ENCODE measurements at regions not wholly inside any gene's neighbourhood (a gene's known extent, or its start where the extent isn't known, plus 50 kb on each side); places are given as distances from the start of the nearest gene placed in this dataset.
A peak's percentile ranks its signal among the peaks of the same experiment; 100 is the strongest.
"Not testable (repeated sequence)": the region's sequence is repeated elsewhere in the genome, so short reads cannot be mapped to it uniquely, and the experiment has no call there.

GRCh38 chr7:83824214-83824613 is 175.3 kb upstream of the SEMA3E start:
- DNase-seq (ENCODE audit: low spot score): no peak

GRCh38 chr7:83821866-83822265 is 172.9 kb upstream of the SEMA3E start:
- no peak for DNase-seq (ENCODE audit: low spot score)

GRCh38 chr7:83820641-83821040 is 171.7 kb upstream of the SEMA3E start:
- DNase-seq (ENCODE audit: low spot score): no peak

GRCh38 chr7:83819911-83820310 is 171.0 kb upstream of the SEMA3E start:
- DNase-seq (ENCODE audit: low spot score): no peak

- no peak for DNase-seq (ENCODE audit: low spot score)
Measured at GRCh38 chr7:83814480-83814879, 165.5 kb upstream of the SEMA3E start.

- not testable (repeated sequence) for DNase-seq (ENCODE audit: low spot score)
Measured at GRCh38 chr7:83812563-83812962, 163.6 kb upstream of the SEMA3E start.

- DNase-seq (ENCODE audit: low spot score): no peak
Measured at GRCh38 chr7:83808982-83809381, 160.0 kb upstream of the SEMA3E start.

GRCh38 chr7:83807774-83808173 is 158.8 kb upstream of the SEMA3E start:
- no peak for DNase-seq (ENCODE audit: low spot score)

GRCh38 chr7:83806538-83806937 is 157.6 kb upstream of the SEMA3E start:
- DNase-seq (ENCODE audit: low spot score): no peak

- no peak for DNase-seq (ENCODE audit: low spot score)
Measured at GRCh38 chr7:83799333-83799732, 150.4 kb upstream of the SEMA3E start.

GRCh38 chr7:83798489-83798888 is 149.6 kb upstream of the SEMA3E start:
- no peak for DNase-seq (ENCODE audit: low spot score)

GRCh38 chr7:83796760-83797159 is 147.8 kb upstream of the SEMA3E start:
- DNase-seq (ENCODE audit: low spot score): no peak

- no peak for DNase-seq (ENCODE audit: low spot score)
Measured at GRCh38 chr7:83794829-83795228, 145.9 kb upstream of the SEMA3E start.

GRCh38 chr7:83793558-83793957 is 144.6 kb upstream of the SEMA3E start:
- no peak for DNase-seq (ENCODE audit: low spot score)

GRCh38 chr7:83791737-83792136 is 142.8 kb upstream of the SEMA3E start:
- no peak for DNase-seq (ENCODE audit: low spot score)

GRCh38 chr7:83786858-83787257 is 137.9 kb upstream of the SEMA3E start:
- DNase-seq (ENCODE audit: low spot score): no peak

- peak; percentile 4 for DNase-seq (ENCODE audit: low spot score)
Measured at GRCh38 chr7:83782628-83783027, 133.7 kb upstream of the SEMA3E start.

GRCh38 chr7:83778073-83778443 is 129.1 kb upstream of the SEMA3E start:
- no peak for DNase-seq (ENCODE audit: low spot score)

- no peak for DNase-seq (ENCODE audit: low spot score)
Measured at GRCh38 chr7:83777406-83778072, 128.6 kb upstream of the SEMA3E start.

GRCh38 chr7:83769407-83769806 is 120.5 kb upstream of the SEMA3E start:
- DNase-seq (ENCODE audit: low spot score): no peak

- DNase-seq (ENCODE audit: low spot score): no peak
Measured at GRCh38 chr7:83751217-83751616, 102.3 kb upstream of the SEMA3E start.

- no peak for DNase-seq (ENCODE audit: low spot score)
Measured at GRCh38 chr7:83749495-83749894, 100.6 kb upstream of the SEMA3E start.

- no peak for DNase-seq (ENCODE audit: low spot score)
Measured at GRCh38 chr7:83739527-83739926, 90.6 kb upstream of the SEMA3E start.

- no peak for DNase-seq (ENCODE audit: low spot score)
Measured at GRCh38 chr7:83738291-83738835, 89.4 kb upstream of the SEMA3E start.

Measured in GM03348 (cell line).